Stimulated activated CD4-positive, alpha-beta T cell treated with anti-CD3 and anti-CD28 coated beads, TNF-alpha, amount 100 ng/mL, for 48 hours (primary cell): ENCODE measurements at regions not wholly inside any gene's neighbourhood (a gene's known extent, or its start where the extent isn't known, plus 50 kb on each side); places are given as distances from the start of the nearest gene placed in this dataset.

ENCODE experiments used
- DNase-seq, 3 donors: peaks; one replicate each; pipeline ENCODE4 v3.0.0-alpha.2; 2020; ENCODE audit warnings: low read depth in 3 of 3

GRCh38 chr14:65249471-65250161 lies 147.3 kb upstream of the MAX start:
- DNase-seq, result no peak

- no peak for DNase-seq
Observed at GRCh38 chr14:65250162-65250495, 147.8 kb upstream of the MAX start.

GRCh38 chr14:65251213-65251612 lies 148.9 kb upstream of the MAX start:
- DNase-seq, result no peak

- DNase-seq, result no peak
Observed at GRCh38 chr14:65252482-65253255, 150.4 kb upstream of the MAX start.

GRCh38 chr14:65255029-65255545 lies 152.8 kb upstream of the MAX start:
- no peak for DNase-seq

GRCh38 chr14:65255583-65256461 lies 153.5 kb upstream of the MAX start:
- DNase-seq, result no peak

GRCh38 chr14:65256714-65257113 lies 154.4 kb upstream of the MAX start:
- DNase-seq, result no peak

GRCh38 chr14:65257425-65257824 lies 155.1 kb upstream of the FUT8 start:
- DNase-seq, result no peak

GRCh38 chr14:65258391-65258790 lies 154.1 kb upstream of the FUT8 start:
- no peak for DNase-seq

- DNase-seq, result no peak
Observed at GRCh38 chr14:65259000-65259399, 153.5 kb upstream of the FUT8 start.

GRCh38 chr14:65260786-65261185 lies 151.7 kb upstream of the FUT8 start:
- no peak for DNase-seq

GRCh38 chr14:65261425-65261920 lies 151.1 kb upstream of the FUT8 start:
- no peak for DNase-seq

GRCh38 chr14:65261946-65262345 lies 150.6 kb upstream of the FUT8 start:
- DNase-seq, result no peak

- DNase-seq, result no peak
Observed at GRCh38 chr14:65263177-65263788, 149.2 kb upstream of the FUT8 start.

- DNase-seq, result no peak
Observed at GRCh38 chr14:65267856-65268255, 144.7 kb upstream of the FUT8 start.

- DNase-seq, result no peak
Observed at GRCh38 chr14:65268594-65268993, 143.9 kb upstream of the FUT8 start.

- DNase-seq, result no peak
Observed at GRCh38 chr14:65269732-65270131, 142.8 kb upstream of the FUT8 start.

GRCh38 chr14:65277027-65277426 lies 135.5 kb upstream of the FUT8 start:
- no peak for DNase-seq

GRCh38 chr14:65277580-65278270 lies 134.8 kb upstream of the FUT8 start:
- DNase-seq, result no peak

- no peak for DNase-seq
Observed at GRCh38 chr14:65278589-65278988, 133.9 kb upstream of the FUT8 start.

GRCh38 chr14:65279510-65279909 lies 133.0 kb upstream of the FUT8 start:
- DNase-seq, result no peak
